CD4-positive, alpha-beta T cell treated with Interleukin-6 at 100 ng/mL for 8 hours (primary cell): ENCODE measurements at regions not wholly inside any gene's neighbourhood (a gene's known extent, or its start where the extent isn't known, plus 50 kb on each side); places are given as distances from the start of the nearest gene placed in this dataset.
A peak's percentile ranks its signal among the peaks of the same experiment; 100 is the strongest.

Experiments used
- DNase-seq: peaks from one replicate; pipeline ENCODE4 v3.0.0-alpha.2; 2020; ENCODE audit warnings: mixed read lengths, low spot score

- no peak for DNase-seq
Observed at GRCh38 chr3:56985460-56985859, 75.0 kb upstream of the SPATA12 start.

- DNase-seq, result no peak
Observed at GRCh38 chr3:56983427-56983826, 77.0 kb upstream of the SPATA12 start.

- DNase-seq, result no peak
Observed at GRCh38 chr3:56981445-56982230, 78.8 kb upstream of the SPATA12 start.

GRCh38 chr3:56980798-56981390, 79.6 kb upstream of the SPATA12 start:
- DNase-seq, result peak; percentile 43

GRCh38 chr3:56980243-56980642, 80.2 kb upstream of the SPATA12 start:
- DNase-seq, result no peak

GRCh38 chr3:56979791-56980190, 80.7 kb upstream of the SPATA12 start:
- no peak for DNase-seq

- DNase-seq, result no peak
Observed at GRCh38 chr3:56977561-56977889, 82.9 kb upstream of the SPATA12 start.

GRCh38 chr3:56976651-56977560, 83.6 kb upstream of the SPATA12 start:
- DNase-seq, result no peak

GRCh38 chr3:56975567-56975966, 84.9 kb upstream of the SPATA12 start:
- no peak for DNase-seq

GRCh38 chr3:56974247-56974930, 86.1 kb upstream of the SPATA12 start:
- DNase-seq, result no peak

GRCh38 chr3:56971816-56972215, 88.6 kb upstream of the SPATA12 start:
- no peak for DNase-seq

GRCh38 chr3:56971261-56971660, 89.2 kb upstream of the SPATA12 start:
- DNase-seq, result no peak

GRCh38 chr3:56970461-56970879, 90.0 kb upstream of the SPATA12 start:
- no peak for DNase-seq

- no peak for DNase-seq
Observed at GRCh38 chr3:56969851-56970250, 90.6 kb upstream of the SPATA12 start.

- DNase-seq, result no peak
Observed at GRCh38 chr3:56966509-56966908, 94.0 kb upstream of the SPATA12 start.

- DNase-seq, result no peak
Observed at GRCh38 chr3:56966104-56966503, 94.4 kb upstream of the SPATA12 start.

GRCh38 chr3:56962922-56963321, 97.5 kb upstream of the SPATA12 start:
- no peak for DNase-seq

- DNase-seq, result no peak
Observed at GRCh38 chr3:56962206-56962605, 98.3 kb upstream of the SPATA12 start.

- no peak for DNase-seq
Observed at GRCh38 chr3:56960234-56960917, 100.1 kb upstream of the SPATA12 start.

GRCh38 chr3:56958879-56959278, 101.6 kb upstream of the SPATA12 start:
- DNase-seq, result no peak

GRCh38 chr3:56957522-56957921, 102.9 kb upstream of the SPATA12 start:
- DNase-seq, result no peak

- no peak for DNase-seq
Observed at GRCh38 chr3:56956906-56957305, 103.6 kb upstream of the SPATA12 start.
